SW 1271 (cell line): ENCODE measurements at regions not wholly inside any gene's neighbourhood (a gene's known extent, or its start where the extent isn't known, plus 50 kb on each side); places are given as distances from the start of the nearest gene placed in this dataset.

Source experiments
- DNase-seq, 2 experiments: peaks; one replicate each; lab custom pipeline; 2025; lab: John Stamatoyannopoulos, UW

- DNase-seq = no peak
Measured at GRCh38 chr18:6465281-6465680, 50.6 kb upstream of the L3MBTL4 start.

- no peak for DNase-seq
Measured at GRCh38 chr18:6476190-6476589, 61.5 kb upstream of the L3MBTL4 start.

DNA sequence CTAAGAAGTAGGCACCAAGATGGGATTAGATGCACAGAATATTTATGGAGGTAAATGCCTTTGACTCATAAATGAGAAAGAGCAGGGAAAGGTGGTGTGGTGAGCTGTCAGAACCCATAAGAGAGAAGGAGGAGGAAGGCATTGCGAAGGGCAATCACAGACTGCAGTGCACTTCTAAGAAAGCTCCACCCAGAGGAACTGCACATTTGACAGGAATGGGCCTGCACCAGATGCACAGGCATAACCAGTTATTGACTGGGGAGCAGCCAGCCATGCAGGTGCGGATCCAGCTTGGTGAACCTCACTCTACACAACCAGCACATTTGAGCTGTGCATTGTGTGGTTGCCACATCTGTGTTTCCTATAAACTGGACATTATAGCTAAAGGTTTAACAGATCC lies 62.2 kb upstream of the L3MBTL4 start:
- DNase-seq = no peak

GRCh38 chr18:6478121-6478520 lies 63.4 kb upstream of the L3MBTL4 start:
- no peak for DNase-seq

GRCh38 chr18:6479699-6480098 lies 65.0 kb upstream of the L3MBTL4 start:
- DNase-seq = no peak

DNA sequence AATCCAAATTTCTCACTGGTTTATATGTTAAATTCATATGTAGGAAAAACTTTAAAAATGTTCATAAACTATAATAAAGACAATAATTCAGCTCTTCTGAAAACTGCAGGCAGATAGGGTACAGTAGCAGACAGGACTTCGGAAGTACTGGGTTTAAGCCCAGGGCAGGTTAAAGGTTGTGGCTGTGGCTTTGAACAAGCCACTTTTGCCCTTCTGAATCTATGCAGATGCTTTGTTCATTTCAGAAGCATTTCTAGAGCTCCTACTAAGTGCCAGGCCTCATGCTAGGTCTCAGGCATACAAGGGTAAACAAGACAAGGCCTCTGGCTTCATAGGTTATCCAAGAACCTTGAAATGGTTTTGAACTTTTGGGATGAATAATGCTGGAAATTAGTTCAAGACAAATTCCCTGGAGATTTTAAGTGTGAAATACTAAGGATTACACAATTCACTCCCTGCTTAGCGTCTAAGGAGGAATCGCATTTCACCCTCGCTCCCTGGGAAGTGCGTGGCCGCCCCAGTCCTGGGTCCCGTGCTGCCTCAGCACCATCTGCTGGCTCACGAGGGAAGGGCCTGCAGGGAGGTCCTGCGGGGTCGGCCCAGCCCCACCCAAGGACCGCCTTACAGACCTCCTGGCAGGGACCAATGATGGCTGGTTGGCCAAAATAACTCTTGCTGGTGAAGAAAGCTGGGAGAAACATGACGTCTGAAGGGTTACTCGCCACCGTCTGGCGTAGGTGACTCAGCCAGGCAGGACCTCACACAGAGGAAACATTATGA lies 67.7 kb upstream of the L3MBTL4 start:
- no peak for DNase-seq

DNA sequence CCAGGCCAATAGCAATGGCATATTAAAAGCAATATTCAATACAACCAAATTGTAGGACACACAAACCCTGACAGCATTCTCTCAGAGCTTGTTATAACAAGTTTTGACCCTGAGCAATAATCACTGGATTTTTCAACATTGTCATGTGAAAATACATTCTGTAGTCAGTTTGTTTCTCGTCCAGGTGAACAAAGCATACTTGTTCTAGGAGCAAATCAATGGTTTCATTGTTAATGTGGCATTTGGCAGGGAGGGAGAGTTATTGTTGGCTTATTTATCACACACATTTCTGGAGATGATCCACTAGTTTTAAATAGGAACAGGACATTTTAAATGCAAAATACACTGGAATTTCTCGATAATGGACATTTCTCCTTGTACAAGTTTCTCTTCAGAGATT lies 69.9 kb upstream of the L3MBTL4 start:
- no peak for DNase-seq

DNA sequence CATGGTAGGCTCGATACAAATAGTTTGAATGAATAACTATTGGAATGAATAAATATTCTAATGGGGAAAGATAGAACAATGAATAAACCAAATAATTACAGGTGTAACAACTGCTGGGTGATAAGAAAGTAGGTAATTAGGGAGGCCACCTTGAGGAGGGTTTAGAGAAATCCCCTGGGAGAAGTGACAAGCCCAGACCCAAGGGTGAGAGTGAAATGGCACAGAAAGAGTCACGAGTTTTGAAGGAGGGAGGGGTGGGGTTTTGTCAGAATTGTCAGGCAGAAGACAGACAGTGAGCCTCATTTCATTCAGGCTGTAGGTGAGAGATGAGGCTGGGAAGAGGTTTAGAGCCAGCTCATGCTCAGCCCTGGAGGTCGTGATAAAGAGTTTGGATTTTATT lies 71.6 kb upstream of the L3MBTL4 start:
- DNase-seq = no peak

- no peak for DNase-seq
Measured at GRCh38 chr18:6486764-6487426, 72.2 kb upstream of the L3MBTL4 start.

DNA sequence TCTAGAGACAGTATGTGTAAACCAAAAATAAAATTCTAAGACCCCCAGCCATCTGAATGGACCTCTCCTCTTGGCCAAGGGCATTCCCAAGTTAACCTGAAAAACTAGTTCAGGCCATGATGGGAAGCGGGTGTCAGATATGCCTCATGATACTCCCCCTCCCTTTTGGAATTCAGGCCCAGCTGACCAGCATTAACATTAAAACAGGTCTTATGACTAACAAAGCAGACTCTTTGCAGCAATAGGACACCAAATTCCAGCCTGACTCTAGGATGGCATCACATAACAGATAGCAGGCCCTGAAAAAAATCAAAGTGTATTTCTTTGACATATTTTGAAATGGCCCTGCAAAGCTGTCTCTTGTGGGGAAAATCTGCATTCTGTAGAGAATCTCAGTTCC lies 73.3 kb upstream of the L3MBTL4 start:
- DNase-seq = no peak

- no peak for DNase-seq
Measured at GRCh38 chr18:6488956-6489355, 74.2 kb upstream of the L3MBTL4 start.

GRCh38 chr18:6489977-6490376 lies 75.3 kb upstream of the L3MBTL4 start:
- no peak for DNase-seq

GRCh38 chr18:6493194-6493593 lies 78.5 kb upstream of the L3MBTL4 start:
- no peak for DNase-seq

DNA sequence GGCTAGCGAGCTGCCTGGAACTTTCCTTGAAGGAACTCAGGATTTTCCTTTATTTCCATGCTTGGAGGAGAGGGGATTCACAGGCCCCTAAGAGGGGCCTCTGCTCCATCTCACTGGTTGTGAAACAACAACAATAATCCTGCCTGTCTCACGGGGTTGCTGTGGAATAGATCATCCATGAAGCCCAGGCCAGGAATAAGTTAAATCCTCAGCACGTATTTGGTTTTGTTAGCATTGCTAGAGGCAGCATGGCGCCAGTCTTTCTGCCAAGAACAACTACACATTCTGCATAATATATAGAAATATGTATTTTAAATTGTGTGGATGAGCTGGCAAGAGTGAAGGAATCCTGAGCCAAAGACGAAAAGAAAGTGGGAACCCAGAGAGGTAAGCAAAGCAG lies 80.8 kb upstream of the L3MBTL4 start:
- no peak for DNase-seq

- DNase-seq = no peak
Measured at GRCh38 chr18:6497543-6497942, 82.8 kb upstream of the L3MBTL4 start.

- no peak for DNase-seq
Measured at GRCh38 chr18:6498289-6498856, 83.7 kb upstream of the L3MBTL4 start.

DNA sequence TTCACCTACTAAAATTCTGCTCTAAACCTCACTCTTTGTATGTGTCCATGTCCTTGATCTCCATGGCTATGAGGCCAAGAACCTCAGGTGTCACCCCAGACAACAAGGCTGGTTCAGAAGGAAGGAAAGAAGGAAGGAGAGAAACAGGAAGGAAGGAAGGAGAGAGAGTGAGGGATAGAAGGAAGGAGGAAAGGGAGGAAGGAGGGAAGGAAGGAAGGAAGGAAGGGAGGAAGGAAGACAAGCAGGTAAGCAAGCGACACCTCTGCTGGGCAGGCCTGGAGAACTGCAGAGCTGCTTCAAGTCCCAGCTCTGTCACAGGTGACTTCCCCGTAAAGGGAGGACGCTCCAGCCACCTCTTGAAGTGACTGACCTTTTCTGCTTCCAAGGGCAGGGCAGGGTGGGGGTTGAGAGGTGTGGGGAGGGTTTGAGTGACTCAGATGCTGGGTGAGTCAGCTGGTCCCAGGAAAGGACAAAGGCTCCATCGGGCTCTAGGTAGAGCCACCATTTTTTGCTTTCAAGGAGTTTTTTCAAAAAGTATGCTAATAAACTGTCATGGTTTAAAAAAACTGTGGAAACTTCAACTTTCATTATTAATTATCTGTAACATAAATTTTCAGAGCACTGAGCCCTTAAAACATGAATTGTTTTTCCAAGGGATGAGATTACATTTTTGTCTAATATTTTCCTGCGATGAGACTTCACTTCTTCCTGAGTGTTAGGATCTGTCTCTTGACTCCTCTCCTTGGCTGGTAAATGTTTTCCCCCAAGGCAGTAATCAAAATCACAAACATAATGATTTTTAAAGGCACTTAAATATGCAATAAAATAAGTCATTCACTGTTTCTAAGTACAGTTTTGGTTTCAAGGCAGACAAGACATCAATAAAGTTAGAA lies 90.1 kb upstream of the L3MBTL4 start:
- DNase-seq = no peak

DNA sequence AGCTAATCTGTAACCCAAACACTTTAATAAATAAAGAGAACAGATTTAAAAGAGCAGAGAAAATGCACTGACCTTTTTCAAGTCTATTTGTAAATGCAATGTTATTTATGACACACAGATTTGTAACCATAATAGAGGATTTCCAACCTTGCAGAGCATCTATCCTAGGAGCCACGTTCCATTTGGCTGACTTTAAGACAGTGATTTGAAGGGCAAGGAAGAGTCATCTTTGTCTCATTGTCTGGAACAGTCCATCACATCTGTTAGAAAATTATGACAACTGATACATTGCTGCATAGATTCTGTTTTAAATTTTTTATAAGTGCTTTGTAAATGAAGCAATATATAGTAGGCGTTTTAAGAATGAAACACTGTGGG lies 90.8 kb upstream of the L3MBTL4 start:
- no peak for DNase-seq

GRCh38 chr18:6509417-6509816 lies 94.7 kb upstream of the L3MBTL4 start:
- no peak for DNase-seq

DNA sequence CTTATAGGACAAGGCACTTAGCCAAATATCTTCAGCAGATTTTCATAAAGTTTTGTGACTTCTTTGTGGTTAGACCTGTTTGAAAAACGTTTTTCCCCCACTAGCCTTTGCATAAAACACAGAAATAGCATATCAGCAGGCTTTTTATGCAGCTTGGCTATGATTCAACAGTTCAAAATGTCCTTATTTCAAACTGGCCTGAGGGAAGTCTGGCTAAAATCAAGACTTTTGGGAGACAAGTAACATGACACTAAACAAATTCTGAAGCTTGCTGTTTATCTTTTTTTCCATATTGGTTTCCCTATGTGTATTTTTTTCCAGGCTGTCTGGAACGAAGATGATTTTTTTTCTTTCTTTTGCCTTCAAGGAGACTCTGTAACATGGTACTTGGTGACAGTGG lies 95.1 kb upstream of the L3MBTL4 start:
- no peak for DNase-seq

DNA sequence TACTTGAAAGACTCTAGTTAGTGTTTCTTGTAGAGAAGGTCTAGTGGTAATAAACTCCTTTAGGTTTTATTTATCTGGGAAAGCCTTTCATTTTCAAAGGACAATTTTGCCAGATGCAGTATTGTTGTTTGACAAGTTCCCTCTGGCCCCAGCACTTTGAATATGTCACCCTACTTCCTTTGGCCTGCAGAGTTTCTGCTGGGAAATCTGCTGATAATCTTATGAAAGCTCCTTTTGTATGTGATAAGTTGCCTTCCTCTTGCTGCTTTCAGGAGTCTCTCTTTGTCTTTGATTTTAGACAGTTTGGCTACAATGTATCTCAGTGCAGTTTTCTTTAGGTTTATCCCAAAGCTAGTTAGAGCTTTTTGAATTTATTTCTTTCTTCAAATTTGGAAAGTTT lies 106.2 kb upstream of the L3MBTL4 start:
- no peak for DNase-seq

GRCh38 chr18:6521803-6522418 lies 107.2 kb upstream of the L3MBTL4 start:
- DNase-seq = no peak
